ENCODE measurements at regions not wholly inside any gene's neighbourhood (a gene's known extent, or its start where the extent isn't known, plus 50 kb on each side); places are given as distances from the start of the nearest gene placed in this dataset.

DNA sequence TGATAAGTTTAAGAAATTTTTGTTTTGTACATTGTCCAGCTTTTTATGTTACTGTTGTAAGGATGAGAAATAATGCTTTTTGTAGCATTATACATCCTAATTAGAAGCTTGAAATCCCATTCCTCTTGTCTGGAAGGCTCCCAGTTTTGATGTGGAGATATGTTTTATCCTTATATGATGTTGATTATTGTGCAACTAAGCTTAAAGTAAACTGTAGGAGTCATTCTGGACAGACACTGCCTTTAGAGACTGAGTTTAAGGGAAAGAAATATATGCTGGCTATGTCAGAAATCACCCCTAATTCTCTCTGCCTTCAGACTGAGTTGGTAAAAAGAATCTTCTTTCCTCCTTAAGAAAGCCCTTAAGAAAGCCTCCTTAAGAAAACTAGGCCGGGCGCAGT, 670.4 kb downstream of the ZPLD1 start:
- TF ChIP-seq CTCF (IDR thresholded peaks at IDR 0.05) (no peak), EZH2 (IDR thresholded peaks at IDR 0.05) (no peak), EZH2phosphoT487 (IDR thresholded peaks at IDR 0.05) (no peak)

Measured in neural progenitor cell (in vitro differentiated cells).